HG03159 (cell line): ENCODE measurements at regions not wholly inside any gene's neighbourhood (a gene's known extent, or its start where the extent isn't known, plus 50 kb on each side); places are given as distances from the start of the nearest gene placed in this dataset.
"Not testable (repeated sequence)": the region's sequence is repeated elsewhere in the genome, so short reads cannot be mapped to it uniquely, and the experiment has no call there.

ENCODE experiments used
- ATAC-seq: cut with Tn5 transposase; IDR thresholded peaks from one replicate; pipeline ENCODE4 v1.9.1; 2021; ENCODE audit warnings: mild to moderate bottlenecking, moderate library complexity; ENCODE audit not compliant: unreplicated experiment

GRCh38 chr16:87203060-87203656 is 114.0 kb downstream of the C16orf95 start:
- ATAC-seq = no peak

DNA sequence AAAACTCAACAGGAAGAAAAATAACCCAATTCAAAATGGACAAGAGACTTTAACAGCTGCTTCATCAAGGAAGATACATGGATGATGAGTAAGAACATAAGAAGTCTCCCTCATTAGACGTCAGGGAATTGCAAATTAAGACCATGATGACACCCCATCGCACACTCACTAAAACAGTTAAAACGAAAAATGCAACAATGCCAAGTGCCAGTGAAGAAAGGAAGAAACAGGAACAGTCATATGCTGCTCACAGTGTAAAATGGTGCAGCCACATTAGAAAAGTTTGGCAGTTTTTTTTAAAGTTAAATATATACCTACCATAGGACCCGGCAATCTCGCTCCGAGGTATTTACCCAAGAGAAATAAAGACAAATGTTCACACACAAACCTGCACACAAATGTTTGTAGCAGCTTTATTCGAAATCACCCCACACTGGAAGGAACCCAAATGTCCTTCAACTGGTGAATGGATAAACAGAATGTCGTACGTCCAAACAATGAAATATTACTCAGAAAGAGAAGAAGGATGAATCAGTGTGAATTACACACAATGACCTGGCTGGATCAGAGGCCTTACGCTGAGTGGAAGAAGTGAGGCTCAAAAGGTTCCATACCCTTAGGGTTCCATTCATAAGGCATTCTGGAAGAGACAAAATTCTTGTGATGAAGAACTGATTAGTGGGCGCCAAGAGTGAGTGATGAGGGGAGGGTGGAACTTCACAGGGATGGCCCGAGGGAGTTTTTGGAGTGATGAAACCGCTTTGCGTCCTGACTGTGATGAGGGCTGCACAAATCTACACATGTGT is 110.3 kb downstream of the C16orf95 start:
- ATAC-seq = no peak

DNA sequence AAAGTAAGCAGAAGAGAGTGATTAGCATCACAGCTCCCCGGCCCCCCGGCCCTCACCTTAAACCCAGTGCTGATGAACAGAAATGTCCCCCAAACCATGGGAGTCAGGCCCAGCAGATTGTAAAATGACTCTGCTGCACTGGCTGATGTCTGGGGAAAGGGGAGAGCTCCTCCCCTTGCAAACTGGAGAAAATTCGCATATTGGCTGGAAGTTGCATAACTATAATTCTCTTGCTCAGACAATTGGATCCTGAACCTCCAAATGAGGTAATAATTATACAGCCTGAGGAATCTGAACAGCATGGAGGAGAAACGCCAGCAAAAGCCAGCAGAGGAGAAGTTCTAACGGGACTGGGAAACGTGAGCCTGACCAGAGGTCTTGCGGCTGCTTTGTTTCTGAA is 109.7 kb downstream of the C16orf95 start:
- no peak for ATAC-seq

DNA sequence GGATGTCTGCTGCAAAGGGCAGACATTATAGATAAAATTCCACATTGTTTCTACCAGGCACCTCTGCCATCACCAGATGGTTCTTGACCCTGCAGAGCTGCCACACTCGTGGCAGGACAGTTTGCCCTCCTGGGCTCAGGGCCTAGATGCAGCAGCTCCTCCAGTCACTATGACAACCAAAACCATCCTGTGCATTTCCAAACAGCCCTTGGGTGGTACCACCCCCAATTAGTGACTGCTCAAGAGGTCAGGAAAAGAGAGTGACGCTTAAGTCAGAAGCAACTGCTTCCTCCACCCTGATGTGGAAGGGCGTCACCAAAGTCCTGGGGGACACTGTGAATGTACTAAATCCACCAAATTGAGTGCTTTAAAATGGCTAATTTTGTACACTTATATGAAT is 109.2 kb downstream of the C16orf95 start:
- ATAC-seq = no peak

- ATAC-seq = not testable (repeated sequence)
These were observed 108.2 kb downstream of the C16orf95 start for GRCh38 chr16:87208968-87209367.

GRCh38 chr16:87209808-87210512 is 107.2 kb downstream of the C16orf95 start:
- no peak for ATAC-seq

- ATAC-seq = no peak
These were observed 106.3 kb downstream of the C16orf95 start for GRCh38 chr16:87210894-87211293.

DNA sequence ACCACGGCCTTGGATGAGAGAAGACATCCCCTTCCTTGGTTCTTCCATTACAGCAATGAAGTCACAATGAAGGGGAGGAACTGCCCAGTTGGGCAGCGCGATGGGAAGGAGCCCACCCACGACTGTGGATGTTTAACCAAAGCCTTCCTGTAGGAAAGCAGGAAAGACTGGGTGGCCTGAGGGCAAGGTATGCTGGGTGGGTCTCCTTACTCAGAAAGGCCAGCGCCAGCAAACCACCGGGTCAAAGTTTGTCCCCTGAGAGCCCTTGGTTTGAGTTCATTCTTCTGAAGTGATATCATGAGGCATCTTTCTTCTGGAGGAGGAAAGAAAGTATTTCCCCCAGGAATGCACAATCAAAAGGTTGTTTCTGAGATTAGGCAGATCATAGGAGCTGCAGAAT is 105.2 kb downstream of the C16orf95 start:
- ATAC-seq = no peak

DNA sequence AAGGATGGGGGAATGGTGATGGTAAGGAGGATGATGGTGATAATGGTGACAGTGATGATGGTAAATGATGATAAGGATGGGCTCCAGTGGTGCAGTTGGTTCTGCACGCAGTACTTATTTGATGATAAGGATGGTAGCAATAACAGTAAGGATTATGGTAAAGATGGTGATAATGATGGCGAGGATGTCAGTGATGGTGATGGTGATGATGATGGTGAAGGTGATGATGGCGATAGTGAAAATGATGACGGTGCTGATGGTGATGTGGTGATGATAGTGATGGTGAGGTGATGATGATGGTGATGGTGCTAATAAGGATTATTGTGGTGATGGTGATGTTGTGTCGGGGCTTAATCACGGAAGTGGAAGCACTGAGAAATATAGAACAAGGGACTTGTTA is 103.7 kb downstream of the C16orf95 start:
- no peak for ATAC-seq

GRCh38 chr16:87216148-87216840 is 100.9 kb downstream of the C16orf95 start:
- ATAC-seq = no peak

- no peak for ATAC-seq
These were observed 100.3 kb downstream of the C16orf95 start for GRCh38 chr16:87216841-87217275.

DNA sequence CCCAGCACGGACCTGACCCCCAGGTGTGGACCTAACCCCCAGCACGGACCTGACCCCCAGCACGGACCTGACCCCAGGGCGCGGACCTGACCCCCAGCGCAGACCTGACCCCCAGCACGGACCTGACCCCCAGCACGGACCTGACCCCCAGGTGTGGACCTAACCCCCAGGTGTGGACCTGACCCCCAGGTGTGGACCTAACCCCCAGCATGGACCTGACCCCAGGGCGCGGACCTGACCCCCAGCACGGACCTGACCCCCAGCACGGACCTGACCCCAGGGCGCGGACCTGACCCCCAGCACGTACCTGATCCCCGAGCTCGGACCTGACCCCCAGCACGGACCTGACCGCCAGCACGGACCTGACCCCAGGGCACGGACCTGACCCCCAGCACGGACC is 99.4 kb downstream of the C16orf95 start:
- not testable (repeated sequence) for ATAC-seq

DNA sequence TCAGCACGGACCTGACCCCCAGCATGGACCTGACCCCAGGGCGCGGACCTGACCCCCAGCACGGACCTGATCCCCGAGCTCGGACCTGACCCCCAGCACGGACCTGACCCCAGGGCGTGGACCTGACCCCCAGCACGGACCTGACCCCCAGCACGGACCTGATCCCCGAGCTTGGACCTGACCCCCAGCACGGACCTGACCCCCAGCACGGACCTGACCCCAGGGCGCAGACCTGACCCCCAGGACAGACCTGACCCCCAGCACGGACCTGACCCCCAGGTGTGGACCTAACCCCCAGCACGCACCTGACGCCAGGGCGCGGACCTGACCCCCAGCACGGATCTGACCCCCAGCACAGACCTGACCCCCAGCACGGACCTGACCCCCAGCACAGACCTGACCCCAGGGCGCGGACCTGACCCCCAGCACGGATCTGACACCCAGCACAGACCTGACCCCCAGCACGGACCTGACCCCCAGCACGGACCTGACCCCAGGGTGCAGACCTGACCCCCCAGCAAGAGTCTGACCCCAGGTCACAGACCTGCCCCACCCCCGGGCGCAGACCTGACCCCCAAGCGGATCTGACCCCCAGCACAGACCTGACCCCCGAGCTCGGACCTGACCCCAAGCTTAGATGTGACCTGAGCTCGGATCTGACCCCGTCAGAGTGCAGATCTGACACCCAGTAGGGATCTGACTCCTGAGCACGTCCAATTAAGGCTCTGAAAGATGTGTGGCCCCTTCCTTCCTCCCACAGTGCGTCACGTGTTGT is 98.7 kb downstream of the C16orf95 start:
- no peak for ATAC-seq

DNA sequence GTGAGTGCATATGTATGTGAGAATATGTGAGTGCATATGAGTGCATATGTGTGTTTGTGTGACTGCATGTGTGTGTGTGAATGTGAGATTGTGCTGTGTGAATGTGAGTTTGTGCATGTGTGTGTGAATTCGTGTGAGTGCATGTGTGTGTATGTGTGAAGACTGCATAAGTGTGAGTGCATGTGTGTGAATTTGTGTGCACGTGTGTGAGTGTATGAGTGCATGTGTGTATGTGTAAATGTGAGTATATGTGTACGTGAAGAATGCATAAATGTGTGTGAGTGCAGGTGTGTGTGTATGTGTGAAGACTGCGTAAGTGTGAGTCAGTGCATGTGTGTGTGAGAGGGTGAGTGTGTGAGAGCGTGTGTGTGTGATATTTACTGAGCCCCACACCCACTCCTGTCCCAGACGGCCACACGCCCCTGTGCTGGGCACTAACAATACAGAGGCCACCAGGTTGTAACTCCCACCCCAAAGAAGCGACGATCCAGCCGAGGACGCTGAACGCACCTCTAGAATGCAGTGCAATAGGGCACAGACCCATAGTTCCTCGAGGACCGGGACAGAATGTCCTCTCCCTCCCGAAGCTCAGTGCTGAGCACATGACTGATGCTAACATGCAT is 97.8 kb downstream of the C16orf95 start:
- ATAC-seq = no peak

DNA sequence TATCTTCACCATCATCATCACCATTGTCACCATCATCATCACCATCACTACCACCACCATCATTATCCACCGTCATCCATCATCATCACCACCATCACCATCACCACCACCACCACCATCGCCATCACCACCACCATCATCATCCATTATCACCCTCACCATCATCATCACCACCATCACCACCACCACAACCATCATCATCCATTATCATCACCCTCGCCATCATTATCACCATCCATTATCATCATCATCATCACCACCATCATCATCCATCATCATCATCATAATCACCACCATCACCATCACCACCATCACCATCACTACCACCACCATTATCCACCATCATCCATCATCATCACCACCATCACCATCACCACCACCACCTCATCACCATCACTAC is 95.6 kb downstream of the C16orf95 start:
- ATAC-seq = no peak

GRCh38 chr16:87222335-87222734 is 94.9 kb downstream of the C16orf95 start:
- ATAC-seq = no peak

DNA sequence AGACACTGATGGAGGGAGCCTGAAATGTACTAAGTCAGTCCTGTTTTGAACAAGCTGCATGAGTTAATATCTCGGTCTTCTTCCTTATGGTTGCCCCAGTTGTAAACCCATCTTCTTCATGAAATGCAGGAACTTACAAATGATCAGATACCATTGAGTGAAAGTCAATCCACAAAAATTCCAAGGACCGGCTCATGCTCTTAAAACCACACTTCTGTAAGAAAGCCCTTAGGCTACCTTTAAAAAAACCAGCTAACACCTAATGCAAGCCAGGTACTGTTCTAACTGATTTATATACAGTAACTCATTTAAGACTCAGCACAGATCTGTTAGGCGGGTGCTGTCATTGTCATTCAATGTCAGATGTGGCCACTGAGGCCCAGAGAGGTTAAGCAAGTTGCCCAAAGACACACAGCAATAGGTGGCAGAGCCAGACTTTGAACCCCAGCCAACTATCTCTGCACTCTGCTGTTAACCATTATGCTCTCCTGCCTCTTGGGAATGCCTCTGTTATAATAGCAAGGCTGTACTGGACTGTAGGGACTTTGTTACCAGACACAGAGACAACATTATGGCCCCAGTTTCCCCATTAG is 93.4 kb downstream of the C16orf95 start:
- no peak for ATAC-seq

GRCh38 chr16:87226926-87227295 is 90.3 kb downstream of the C16orf95 start:
- no peak for ATAC-seq

DNA sequence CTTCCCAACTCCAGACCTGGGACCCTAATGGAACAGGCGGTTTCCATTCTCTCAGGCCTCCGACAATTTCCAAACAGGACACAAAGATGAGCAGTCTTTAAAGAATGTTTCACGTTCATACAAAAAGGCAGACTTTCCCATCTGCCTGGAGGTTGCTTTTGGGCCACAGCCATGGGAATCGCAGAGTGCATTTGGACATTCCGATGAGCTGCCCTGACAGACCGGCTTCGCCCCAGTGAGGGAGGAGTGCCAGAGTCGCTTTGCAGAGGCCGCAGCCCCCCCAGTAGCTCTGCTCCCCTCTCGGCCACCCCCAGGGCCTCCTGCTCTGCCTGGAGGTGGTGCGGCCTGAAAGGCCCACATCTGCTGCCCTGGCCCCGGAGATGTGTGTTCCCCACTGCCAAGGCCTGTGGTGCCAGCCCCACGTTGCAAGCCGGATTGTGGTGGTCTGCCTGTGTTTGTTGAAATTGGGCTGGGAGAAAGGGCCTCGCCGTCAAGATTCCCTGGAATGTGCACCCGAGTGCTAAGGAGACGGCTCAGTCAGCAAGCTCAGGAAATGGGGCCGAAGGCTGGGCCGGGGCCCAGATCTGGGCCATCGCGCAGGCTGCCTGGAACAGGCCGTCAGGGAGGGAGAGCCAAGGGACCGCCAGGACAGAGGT is 89.8 kb downstream of the C16orf95 start:
- ATAC-seq = no peak
